Effector memory CD4-positive, alpha-beta T cell (primary cell): ENCODE measurements at regions not wholly inside any gene's neighbourhood (a gene's known extent, or its start where the extent isn't known, plus 50 kb on each side); places are given as distances from the start of the nearest gene placed in this dataset.

Experiments used
- DNase-seq, 3 donors: peaks; one replicate each; pipeline ENCODE4 v3.0.0-alpha.2; 2020
- H3K27ac ChIP-seq: 2 replicates; pipeline ENCODE4 v1.7.0; 2013; ENCODE audit warnings: mild to moderate bottlenecking, low read length, moderate library complexity; ENCODE audit not compliant: insufficient read depth, poor library complexity, severe bottlenecking
- H3K27me3 ChIP-seq: replicated peaks from 2 replicates; pipeline ENCODE4 v1.7.0; 2013; ENCODE audit warnings: mild to moderate bottlenecking, low read length; ENCODE audit not compliant: insufficient read depth, control insufficient read depth, poor library complexity, severe bottlenecking
- H3K36me3 ChIP-seq: 2 replicates; pipeline ENCODE4 v1.7.0; 2013; ENCODE audit warnings: mild to moderate bottlenecking, low read length, moderate library complexity; ENCODE audit not compliant: control insufficient read depth, insufficient read depth
- H3K4me1 ChIP-seq: 2 replicates; pipeline ENCODE4 v1.7.0; 2013; ENCODE audit warnings: low read length, mild to moderate bottlenecking; ENCODE audit not compliant: control insufficient read depth, insufficient read depth, poor library complexity, severe bottlenecking
- H3K4me3 ChIP-seq: 2 replicates; pipeline ENCODE4 v1.7.0; 2013; ENCODE audit warnings: low read length, low read depth, mild to moderate bottlenecking; ENCODE audit not compliant: insufficient read depth, poor library complexity, severe bottlenecking
- H3K9me3 ChIP-seq: 2 replicates; pipeline ENCODE4 v1.7.0; 2013; ENCODE audit warnings: mild to moderate bottlenecking, low read length, moderate library complexity; ENCODE audit not compliant: control insufficient read depth

- Histone ChIP-seq H3K4me3 (no peak overlapping the region), H3K9me3 (no peaks in the 10 kb centered on the region), H3K27me3 (no peaks in the 10 kb centered on the region), H3K4me1 (no peaks in the 10 kb centered on the region), H3K36me3 (no peaks in the 10 kb centered on the region), H3K27ac (no peak overlapping the region)
- no peak for DNase-seq
These were observed 283.2 kb downstream of the EPHA7 start for GRCh38 chr6:93136111-93136510.

GRCh38 chr6:93124006-93124632 lies 295.2 kb downstream of the EPHA7 start:
- Histone ChIP-seq H3K4me3 (no peak overlapping the region), H3K4me1 (no peaks in the 10 kb centered on the region), H3K9me3 (no peaks in the 10 kb centered on the region), H3K36me3 (no peaks in the 10 kb centered on the region), H3K27me3 (no peaks in the 10 kb centered on the region), H3K27ac (no peak overlapping the region)
- DNase-seq = no peak

GRCh38 chr6:93123585-93123984 lies 295.8 kb downstream of the EPHA7 start:
- DNase-seq = no peak
- Histone ChIP-seq H3K4me3 (no peak overlapping the region), H3K9me3 (no peaks in the 10 kb centered on the region), H3K4me1 (no peaks in the 10 kb centered on the region), H3K27me3 (no peaks in the 10 kb centered on the region), H3K36me3 (no peaks in the 10 kb centered on the region), H3K27ac (no peak overlapping the region)

- DNase-seq = no peak
- Histone ChIP-seq H3K36me3 (no peaks in the 10 kb centered on the region), H3K27ac (no peak overlapping the region), H3K27me3 (no peaks in the 10 kb centered on the region), H3K4me3 (no peak overlapping the region), H3K4me1 (no peaks in the 10 kb centered on the region), H3K9me3 (no peaks in the 10 kb centered on the region)
These were observed 299.1 kb downstream of the EPHA7 start for GRCh38 chr6:93120154-93120742.

- no peaks in the 10 kb centered on the region for H3K27me3 ChIP-seq
- no peaks in the 10 kb centered on the region for H3K36me3 ChIP-seq
- H3K4me3 ChIP-seq = no peak overlapping the region
- H3K9me3 ChIP-seq = no peaks in the 10 kb centered on the region
- no peak overlapping the region for H3K27ac ChIP-seq
- no peak for DNase-seq
- H3K4me1 ChIP-seq = no peaks in the 10 kb centered on the region
These were observed 313.5 kb downstream of the EPHA7 start for GRCh38 chr6:93105907-93106306.

GRCh38 chr6:93105017-93105416 lies 314.3 kb downstream of the EPHA7 start:
- no peaks in the 10 kb centered on the region for H3K4me1 ChIP-seq
- H3K36me3 ChIP-seq = no peaks in the 10 kb centered on the region
- no peaks in the 10 kb centered on the region for H3K9me3 ChIP-seq
- H3K27me3 ChIP-seq = no peaks in the 10 kb centered on the region
- no peak overlapping the region for H3K4me3 ChIP-seq
- H3K27ac ChIP-seq = no peak overlapping the region
- no peak for DNase-seq

GRCh38 chr6:93104195-93104817 lies 315.1 kb downstream of the EPHA7 start:
- no peaks in the 10 kb centered on the region for H3K36me3 ChIP-seq
- no peak overlapping the region for H3K27ac ChIP-seq
- H3K9me3 ChIP-seq = no peaks in the 10 kb centered on the region
- no peak for DNase-seq
- no peaks in the 10 kb centered on the region for H3K27me3 ChIP-seq
- no peak overlapping the region for H3K4me3 ChIP-seq
- no peaks in the 10 kb centered on the region for H3K4me1 ChIP-seq

GRCh38 chr6:93088621-93089501 lies 330.5 kb downstream of the EPHA7 start:
- Histone ChIP-seq H3K36me3 (no peaks in the 10 kb centered on the region), H3K9me3 (no peaks in the 10 kb centered on the region), H3K4me1 (no peaks in the 10 kb centered on the region), H3K4me3 (no peak overlapping the region), H3K27ac (no peak overlapping the region), H3K27me3 (no peaks in the 10 kb centered on the region)
- no peak for DNase-seq

GRCh38 chr6:93087606-93088005 lies 331.8 kb downstream of the EPHA7 start:
- no peak for DNase-seq
- Histone ChIP-seq H3K4me1 (no peaks in the 10 kb centered on the region), H3K36me3 (no peaks in the 10 kb centered on the region), H3K27ac (no peak overlapping the region), H3K4me3 (no peak overlapping the region), H3K9me3 (no peaks in the 10 kb centered on the region), H3K27me3 (no peaks in the 10 kb centered on the region)

- H3K36me3 ChIP-seq = no peaks in the 10 kb centered on the region
- no peaks in the 10 kb centered on the region for H3K4me1 ChIP-seq
- no peak overlapping the region for H3K4me3 ChIP-seq
- DNase-seq = no peak
- no peaks in the 10 kb centered on the region for H3K9me3 ChIP-seq
- H3K27ac ChIP-seq = no peak overlapping the region
- no peaks in the 10 kb centered on the region for H3K27me3 ChIP-seq
These were observed 333.0 kb downstream of the EPHA7 start for GRCh38 chr6:93086351-93086750.
